HTR-8/SVneo (cell line): ENCODE measurements at regions not wholly inside any gene's neighbourhood (a gene's known extent, or its start where the extent isn't known, plus 50 kb on each side); places are given as distances from the start of the nearest gene placed in this dataset.
"Not testable (repeated sequence)": the region's sequence is repeated elsewhere in the genome, so short reads cannot be mapped to it uniquely, and the experiment has no call there.

ENCODE experiments used
- DNase-seq: peaks from one replicate; pipeline ENCODE4 v3.0.0; 2011; ENCODE audit warnings: low spot score, mixed read lengths; ENCODE audit not compliant: insufficient read length
- FAIRE-seq: peaks from 2 replicates; lab custom pipeline; 2011; peaks lifted over from hg19 to GRCh38; lab: Jason Lieb, UNC

GRCh38 chr5:89307141-89307540, 424.2 kb upstream of the MEF2C start:
- not testable (repeated sequence) for DNase-seq, FAIRE-seq

- FAIRE-seq (no peak), DNase-seq (no peak)
Observed at GRCh38 chr5:89303033-89303480, 420.1 kb upstream of the MEF2C start.

- DNase-seq, result no peak
- no peak for FAIRE-seq
Observed at GRCh38 chr5:89302102-89302891, 419.3 kb upstream of the MEF2C start.

GRCh38 chr5:89301321-89302025, 418.5 kb upstream of the MEF2C start:
- FAIRE-seq (no peak), DNase-seq (no peak)

GRCh38 chr5:89300426-89300970, 417.5 kb upstream of the MEF2C start:
- FAIRE-seq (no peak), DNase-seq (no peak)

- DNase-seq (no peak), FAIRE-seq (no peak)
Observed at GRCh38 chr5:89299998-89300397, 417.0 kb upstream of the MEF2C start.

GRCh38 chr5:89297066-89297465, 414.1 kb upstream of the MEF2C start:
- DNase-seq, result no peak
- FAIRE-seq, result no peak

- DNase-seq (no peak), FAIRE-seq (no peak)
Observed at GRCh38 chr5:89293810-89294209, 410.8 kb upstream of the MEF2C start.

GRCh38 chr5:89292487-89292886, 409.5 kb upstream of the MEF2C start:
- no peak for FAIRE-seq

GRCh38 chr5:89289604-89290003, 406.6 kb upstream of the MEF2C start:
- DNase-seq, result no peak
- no peak for FAIRE-seq

More at GRCh38 chr5:89292487-89292886, 409.5 kb upstream of the MEF2C start:
- no peak for DNase-seq

GRCh38 chr5:89287964-89288363, 405.0 kb upstream of the MEF2C start:
- DNase-seq (no peak), FAIRE-seq (no peak)

GRCh38 chr5:89286320-89286719, 403.3 kb upstream of the MEF2C start:
- FAIRE-seq (no peak), DNase-seq (no peak)

- DNase-seq (no peak), FAIRE-seq (no peak)
Observed at GRCh38 chr5:89283728-89284493, 400.9 kb upstream of the MEF2C start.

GRCh38 chr5:89282554-89283510, 399.8 kb upstream of the MEF2C start:
- DNase-seq, result peak; percentile 3
- no peak for FAIRE-seq

- no peak for DNase-seq
- no peak for FAIRE-seq
Observed at GRCh38 chr5:89281766-89282553, 399.0 kb upstream of the MEF2C start.

GRCh38 chr5:89281211-89281610, 398.2 kb upstream of the MEF2C start:
- FAIRE-seq (no peak), DNase-seq (no peak)

- DNase-seq (no peak), FAIRE-seq (no peak)
Observed at GRCh38 chr5:89280103-89281037, 397.4 kb upstream of the MEF2C start.
